H1 (cell line): ENCODE measurements at regions not wholly inside any gene's neighbourhood (a gene's known extent, or its start where the extent isn't known, plus 50 kb on each side); places are given as distances from the start of the nearest gene placed in this dataset.

Experiments
- EP300 ChIP-seq, 2 experiments: IDR thresholded peaks; 1 replicate in 1 of 2; 2 replicates in 1 of 2; pipeline ENCODE4 v1.6.1; 2011 to 2012; ENCODE audit warnings: low read depth in 2 of 2, low read length in 2 of 2, mild to moderate bottlenecking in 2 of 2, borderline replicate concordance in 1 of 2, inconsistent platforms in 1 of 2, moderate library complexity in 1 of 2
- JUND ChIP-seq: IDR thresholded peaks from 2 replicates; pipeline ENCODE4 v1.6.1; 2011; ENCODE audit warnings: mild to moderate bottlenecking, improper control_type of control experiment, low read length
- POLR2A ChIP-seq, 2 experiments: IDR thresholded peaks; 1 replicate in 1 of 2; 2 replicates in 1 of 2; pipeline ENCODE4 v1.6.1; 2011; ENCODE audit warnings: low read depth in 2 of 2, low read length in 2 of 2, mild to moderate bottlenecking in 2 of 2; ENCODE audit errors: control extremely low read depth in 1 of 2
- POLR2AphosphoS5 ChIP-seq: IDR thresholded peaks from 2 replicates; pipeline ENCODE4 v1.6.1; 2011; ENCODE audit warnings: low read depth, low read length
- RXRA ChIP-seq: IDR thresholded peaks from 2 replicates; pipeline ENCODE4 v1.6.1; 2011; ENCODE audit warnings: low read depth, mild to moderate bottlenecking, low read length, moderate library complexity; ENCODE audit not compliant: insufficient read depth
- SP2 ChIP-seq: IDR thresholded peaks from 2 replicates; pipeline ENCODE4 v1.6.1; 2012; ENCODE audit warnings: mild to moderate bottlenecking, low read length, inconsistent platforms
- SRF ChIP-seq: IDR thresholded peaks from 2 replicates; pipeline ENCODE4 v1.6.1; 2011; ENCODE audit warnings: mild to moderate bottlenecking, low read depth, low read length, moderate library complexity
- TAF1 ChIP-seq: IDR thresholded peaks from 2 replicates; pipeline ENCODE4 v1.6.1; 2011; ENCODE audit warnings: mild to moderate bottlenecking, low read depth, low read length
- YY1 ChIP-seq: IDR thresholded peaks from 2 replicates; pipeline ENCODE4 v1.6.1; 2011; ENCODE audit warnings: low read depth, mild to moderate bottlenecking, low read length
- TF ChIP-seq, protein P1 (sequence below), 3 experiments: IDR thresholded peaks; 1 replicate in 2 of 3; 2 replicates in 1 of 3; pipeline versions ENCODE4 v1.5.1 to v1.6.1; 2011; ENCODE audit warnings: low read length in 3 of 3, mild to moderate bottlenecking in 3 of 3, inconsistent platforms in 2 of 3, low read depth in 1 of 3, moderate library complexity in 1 of 3; ENCODE audit not compliant: insufficient read depth in 1 of 3; ENCODE audit errors: control extremely low read depth in 1 of 3

DNA sequence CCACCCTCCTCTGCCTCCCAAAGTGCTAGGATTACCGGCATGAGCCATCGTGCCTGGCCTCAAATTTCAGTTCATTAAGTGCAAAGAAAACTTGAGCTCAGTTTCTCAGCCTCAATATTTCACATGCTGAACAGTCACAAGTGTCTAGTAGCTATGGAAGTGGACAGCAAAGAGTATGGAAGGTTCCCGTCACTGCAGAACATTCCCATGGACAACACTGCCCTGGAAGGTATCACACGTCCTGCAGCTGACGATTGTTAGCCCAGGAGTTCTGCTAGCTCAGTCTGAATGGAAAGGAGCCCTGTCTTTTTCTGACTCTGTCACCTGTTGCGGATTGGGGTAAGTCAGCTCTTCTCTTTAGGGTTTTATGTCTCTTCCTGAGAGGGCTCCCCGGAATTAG lies 86.2 kb upstream of the PTPRM start:
- TF ChIP-seq, protein P1, sequence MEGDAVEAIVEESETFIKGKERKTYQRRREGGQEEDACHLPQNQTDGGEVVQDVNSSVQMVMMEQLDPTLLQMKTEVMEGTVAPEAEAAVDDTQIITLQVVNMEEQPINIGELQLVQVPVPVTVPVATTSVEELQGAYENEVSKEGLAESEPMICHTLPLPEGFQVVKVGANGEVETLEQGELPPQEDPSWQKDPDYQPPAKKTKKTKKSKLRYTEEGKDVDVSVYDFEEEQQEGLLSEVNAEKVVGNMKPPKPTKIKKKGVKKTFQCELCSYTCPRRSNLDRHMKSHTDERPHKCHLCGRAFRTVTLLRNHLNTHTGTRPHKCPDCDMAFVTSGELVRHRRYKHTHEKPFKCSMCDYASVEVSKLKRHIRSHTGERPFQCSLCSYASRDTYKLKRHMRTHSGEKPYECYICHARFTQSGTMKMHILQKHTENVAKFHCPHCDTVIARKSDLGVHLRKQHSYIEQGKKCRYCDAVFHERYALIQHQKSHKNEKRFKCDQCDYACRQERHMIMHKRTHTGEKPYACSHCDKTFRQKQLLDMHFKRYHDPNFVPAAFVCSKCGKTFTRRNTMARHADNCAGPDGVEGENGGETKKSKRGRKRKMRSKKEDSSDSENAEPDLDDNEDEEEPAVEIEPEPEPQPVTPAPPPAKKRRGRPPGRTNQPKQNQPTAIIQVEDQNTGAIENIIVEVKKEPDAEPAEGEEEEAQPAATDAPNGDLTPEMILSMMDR (IDR thresholded peaks at IDR 0.05; ENCODE audit: control extremely low read depth in 1 of 3, insufficient read depth in 1 of 3, low read depth in 1 of 3, low read length in 3 of 3): no peak
- TF ChIP-seq RXRA: no peak
- TF ChIP-seq POLR2AphosphoS5: no peak
- TF ChIP-seq SRF: no peak
- TF ChIP-seq SP2: no peak
- TF ChIP-seq POLR2A (IDR thresholded peaks at IDR 0.05; ENCODE audit: control extremely low read depth in 1 of 2, low read depth in 2 of 2, low read length in 2 of 2): no peak
- no peak for TF ChIP-seq EP300 (IDR thresholded peaks at IDR 0.05; ENCODE audit: borderline replicate concordance in 1 of 2, low read depth in 2 of 2, low read length in 2 of 2)
- TF ChIP-seq JUND: no peak
- TF ChIP-seq TAF1: no peak
- no peak for TF ChIP-seq YY1
